ENCODE measurements at regions not wholly inside any gene's neighbourhood (a gene's known extent, or its start where the extent isn't known, plus 50 kb on each side); places are given as distances from the start of the nearest gene placed in this dataset.

- Histone ChIP-seq H3K27ac (no peak overlapping the region), H3K36me3 (no peaks in the 10 kb centered on the region), H3K9me3 (no peaks in the 10 kb centered on the region), H3K4me3 (no peak overlapping the region), H3K27me3 (no peaks in the 10 kb centered on the region), H3K4me1 (no peaks in the 10 kb centered on the region)
- TF ChIP-seq CTCF (IDR thresholded peaks at IDR 0.05) = no peak
- TF ChIP-seq POLR2A (IDR thresholded peaks at IDR 0.05) = no peak
- TF ChIP-seq POLR2AphosphoS5 (IDR thresholded peaks at IDR 0.05) = no peak
- intact Hi-C loops (cut with DNase I; ENCODE audit: low total_unique reads) = no loop called here
- no peak for DNase-seq (ENCODE audit: low spot score in 2 of 2)
Observed at GRCh38 chr1:114318961-114319360, 165.3 kb upstream of the SYT6 start.

GRCh38 chr1:114316204-114316603 lies 162.5 kb upstream of the SYT6 start:
- no peaks in the 10 kb centered on the region for H3K27me3 ChIP-seq
- no peak overlapping the region for H3K27ac ChIP-seq
- no peaks in the 10 kb centered on the region for H3K9me3 ChIP-seq
- intact Hi-C loops (cut with DNase I; ENCODE audit: low total_unique reads) = no loop called here
- no peaks in the 10 kb centered on the region for H3K36me3 ChIP-seq
- H3K4me1 ChIP-seq = no peaks in the 10 kb centered on the region
- TF ChIP-seq CTCF (IDR thresholded peaks at IDR 0.05) = no peak
- TF ChIP-seq POLR2A (IDR thresholded peaks at IDR 0.05) = no peak
- no peak for TF ChIP-seq POLR2AphosphoS5 (IDR thresholded peaks at IDR 0.05)
- DNase-seq (ENCODE audit: low spot score in 2 of 2) = no peak
- no peak overlapping the region for H3K4me3 ChIP-seq

- intact Hi-C loops (cut with DNase I; ENCODE audit: low total_unique reads) = no loop called here
- Histone ChIP-seq H3K9me3 (no peaks in the 10 kb centered on the region), H3K4me1 (no peaks in the 10 kb centered on the region), H3K36me3 (no peaks in the 10 kb centered on the region), H3K4me3 (no peak overlapping the region), H3K27me3 (no peaks in the 10 kb centered on the region), H3K27ac (no peak overlapping the region)
- no peak for DNase-seq (ENCODE audit: low spot score in 2 of 2)
- TF ChIP-seq POLR2A (IDR thresholded peaks at IDR 0.05) = no peak
- TF ChIP-seq POLR2AphosphoS5 (IDR thresholded peaks at IDR 0.05) = no peak
- no peak for TF ChIP-seq CTCF (IDR thresholded peaks at IDR 0.05)
Observed at GRCh38 chr1:114315631-114316030, 162.0 kb upstream of the SYT6 start.

- Histone ChIP-seq H3K9me3 (no peaks in the 10 kb centered on the region), H3K27ac (no peak overlapping the region), H3K4me1 (no peaks in the 10 kb centered on the region), H3K36me3 (no peaks in the 10 kb centered on the region), H3K27me3 (no peaks in the 10 kb centered on the region), H3K4me3 (no peak overlapping the region)
- DNase-seq (ENCODE audit: low spot score in 2 of 2) = no peak
- intact Hi-C loops (cut with DNase I; ENCODE audit: low total_unique reads) = no loop called here
- no peak for TF ChIP-seq POLR2AphosphoS5 (IDR thresholded peaks at IDR 0.05)
- TF ChIP-seq CTCF (IDR thresholded peaks at IDR 0.05) = no peak
- TF ChIP-seq POLR2A (IDR thresholded peaks at IDR 0.05) = no peak
Observed at GRCh38 chr1:114314576-114314975, 160.9 kb upstream of the SYT6 start.

- Histone ChIP-seq H3K36me3 (no peaks in the 10 kb centered on the region), H3K9me3 (no peaks in the 10 kb centered on the region), H3K27me3 (no peaks in the 10 kb centered on the region), H3K4me1 (no peaks in the 10 kb centered on the region), H3K27ac (no peak overlapping the region), H3K4me3 (no peak overlapping the region)
- intact Hi-C loops (cut with DNase I; ENCODE audit: low total_unique reads) = no loop called here
- TF ChIP-seq POLR2A (IDR thresholded peaks at IDR 0.05) = no peak
- no peak for TF ChIP-seq POLR2AphosphoS5 (IDR thresholded peaks at IDR 0.05)
- no peak for TF ChIP-seq CTCF (IDR thresholded peaks at IDR 0.05)
- no peak for DNase-seq (ENCODE audit: low spot score in 2 of 2)
Observed at GRCh38 chr1:114314098-114314497, 160.4 kb upstream of the SYT6 start.
